Uterus (tissue), 3 donors: ENCODE measurements at regions not wholly inside any gene's neighbourhood (a gene's known extent, or its start where the extent isn't known, plus 50 kb on each side); places are given as distances from the start of the nearest gene placed in this dataset.
A peak's percentile ranks its signal among the peaks of the same experiment; 100 is the strongest.

Experiments
- DNase-seq, 2 donors: peaks; one replicate each; pipeline ENCODE4 v3.0.0-alpha.2; 2019 to 2020
- H3K27ac ChIP-seq, 2 donors: fragments of 200-600 bp; sonication (generic); 1 replicate in 1 of 2; 2 replicates in 1 of 2; pipeline ENCODE4 v1.5.1; 2016 to 2018
- H3K27me3 ChIP-seq, 2 donors: fragments of 200-600 bp; sonication (generic); one replicate each; pipeline ENCODE4 v1.5.1; 2018 to 2019; ENCODE audit warnings: control low read depth in 1 of 2
- H3K36me3 ChIP-seq, 2 donors: fragments of 200-600 bp; sonication (generic); one replicate each; pipeline ENCODE4 v1.5.1; 2019; ENCODE audit warnings: control low read depth in 1 of 2
- H3K4me1 ChIP-seq, 2 donors: fragments of 200-600 bp; sonication (generic); one replicate each; pipeline ENCODE4 v1.5.1; 2018 to 2019; ENCODE audit warnings: control low read depth in 1 of 2
- H3K4me3 ChIP-seq, 2 donors: fragments of 200-600 bp; sonication (generic); 1 replicate in 1 of 2; 2 replicates in 1 of 2; pipeline ENCODE4 v1.5.1; 2018 to 2019; ENCODE audit warnings: mild to moderate bottlenecking in 1 of 2
- H3K9me3 ChIP-seq, 2 donors: fragments of 200-600 bp; sonication (generic); one replicate each; pipeline ENCODE4 v1.5.1; 2019; ENCODE audit warnings: control low read depth in 1 of 2
- POLR2A ChIP-seq, 2 donors: fragments of 450-650 bp; IDR thresholded peaks; one replicate each; pipeline ENCODE4 v1.6.1; 2016; ENCODE audit warnings: antibody characterized with exemption in 2 of 2, mild to moderate bottlenecking in 1 of 2, moderate library complexity in 1 of 2
- intact Hi-C: fragments of 100-400 bp; cut with DNase I; formaldehyde crosslinking; loops from one replicate; pipeline ENCODE4 v1.15.1; 2023; ENCODE audit warnings: low total_unique reads
- TF ChIP-seq, protein P1 (sequence below), 4 experiments: fragments of 200-600 bp in 2 of 4; fragments of 450-650 bp in 2 of 4; sonication (generic) in 2 of 4; IDR thresholded peaks; one replicate each; pipeline ENCODE4 v1.5.1; 2016 to 2019; ENCODE audit warnings: antibody characterized with exemption in 4 of 4, mild to moderate bottlenecking in 2 of 4, moderate library complexity in 1 of 4
- donor health status: DM: yes; HTN: yes; CAD: no.

DNA sequence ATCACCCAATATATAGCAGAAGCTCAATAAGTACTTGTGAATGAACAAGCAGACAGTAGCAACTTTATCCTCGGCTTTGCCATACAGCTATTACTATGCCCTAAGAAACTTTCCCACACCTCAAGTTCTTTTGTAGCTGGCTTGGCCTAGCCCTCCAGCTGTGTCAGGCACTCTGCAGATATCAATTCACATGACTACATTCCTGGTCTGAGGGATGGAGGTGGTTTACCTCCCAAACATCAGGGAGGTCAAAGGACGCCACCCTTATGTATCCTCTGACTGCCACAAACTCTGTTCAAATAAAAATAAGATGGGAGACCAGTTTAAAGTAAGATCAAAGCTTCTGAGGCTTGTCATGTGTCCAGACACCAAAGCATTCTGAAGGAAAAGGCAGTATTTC lies 416.3 kb downstream of the PIK3R1 start:
- H3K4me3 ChIP-seq = no peak overlapping the region
- H3K9me3 ChIP-seq = no peaks in the 10 kb centered on the region
- no peaks in the 10 kb centered on the region for H3K36me3 ChIP-seq
- no peaks in the 10 kb centered on the region for H3K27me3 ChIP-seq
- H3K4me1 ChIP-seq = no peaks in the 10 kb centered on the region
- no peak overlapping the region for H3K27ac ChIP-seq
- no peak for TF ChIP-seq POLR2A (IDR thresholded peaks at IDR 0.05)
- no peak for DNase-seq
- intact Hi-C loops = no loop called here

DNA sequence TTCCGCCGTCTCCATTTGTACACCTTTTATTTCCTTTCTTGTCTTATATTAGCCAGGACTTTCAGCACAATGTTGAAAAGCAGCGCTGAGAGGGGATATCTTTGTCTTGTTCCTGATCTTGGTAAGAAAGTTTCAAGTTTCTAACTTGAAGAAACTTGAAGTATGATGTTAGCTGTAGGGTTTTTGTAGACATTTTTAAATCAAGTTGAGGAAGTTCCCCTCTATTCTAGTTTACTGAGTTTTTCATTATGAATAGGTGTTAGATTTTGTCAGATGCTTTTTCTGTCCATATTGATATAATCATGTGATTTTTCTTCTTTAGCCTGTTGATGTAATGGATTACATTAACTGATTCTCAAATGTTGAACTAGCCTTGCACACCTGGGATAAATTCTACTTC lies 425.7 kb downstream of the PIK3R1 start:
- DNase-seq = no peak
- Histone ChIP-seq H3K4me1 (peaks cover 0 to 3% of the 10 kb centered on the region in 2 donors), H3K9me3 (no peaks in the 10 kb centered on the region), H3K36me3 (no peaks in the 10 kb centered on the region), H3K4me3 (no peak overlapping the region), H3K27ac (no peak overlapping the region), H3K27me3 (no peaks in the 10 kb centered on the region)
- TF ChIP-seq, protein P1, sequence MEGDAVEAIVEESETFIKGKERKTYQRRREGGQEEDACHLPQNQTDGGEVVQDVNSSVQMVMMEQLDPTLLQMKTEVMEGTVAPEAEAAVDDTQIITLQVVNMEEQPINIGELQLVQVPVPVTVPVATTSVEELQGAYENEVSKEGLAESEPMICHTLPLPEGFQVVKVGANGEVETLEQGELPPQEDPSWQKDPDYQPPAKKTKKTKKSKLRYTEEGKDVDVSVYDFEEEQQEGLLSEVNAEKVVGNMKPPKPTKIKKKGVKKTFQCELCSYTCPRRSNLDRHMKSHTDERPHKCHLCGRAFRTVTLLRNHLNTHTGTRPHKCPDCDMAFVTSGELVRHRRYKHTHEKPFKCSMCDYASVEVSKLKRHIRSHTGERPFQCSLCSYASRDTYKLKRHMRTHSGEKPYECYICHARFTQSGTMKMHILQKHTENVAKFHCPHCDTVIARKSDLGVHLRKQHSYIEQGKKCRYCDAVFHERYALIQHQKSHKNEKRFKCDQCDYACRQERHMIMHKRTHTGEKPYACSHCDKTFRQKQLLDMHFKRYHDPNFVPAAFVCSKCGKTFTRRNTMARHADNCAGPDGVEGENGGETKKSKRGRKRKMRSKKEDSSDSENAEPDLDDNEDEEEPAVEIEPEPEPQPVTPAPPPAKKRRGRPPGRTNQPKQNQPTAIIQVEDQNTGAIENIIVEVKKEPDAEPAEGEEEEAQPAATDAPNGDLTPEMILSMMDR (IDR thresholded peaks at IDR 0.05) = no peak
- no peak for TF ChIP-seq POLR2A (IDR thresholded peaks at IDR 0.05)
- intact Hi-C loops = no loop called here

DNA sequence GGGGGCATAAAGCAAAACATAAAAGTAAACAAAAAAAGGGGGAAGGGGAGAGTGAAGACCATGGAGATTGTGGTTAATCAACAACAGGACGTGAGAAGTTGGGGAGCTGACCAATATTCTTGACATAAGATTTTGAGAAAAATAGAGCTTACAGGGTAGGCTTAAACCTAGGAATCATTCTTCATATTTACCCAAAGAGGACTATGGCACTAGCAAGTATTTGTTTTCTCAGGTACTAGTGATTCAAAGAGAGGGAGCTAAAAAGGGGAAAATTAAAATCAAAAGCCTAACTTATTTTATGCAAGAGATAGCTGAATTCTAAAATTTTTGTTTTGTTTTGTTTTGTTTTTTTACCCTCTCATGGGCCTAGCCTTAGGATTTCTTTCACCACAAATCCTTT lies 427.5 kb downstream of the PIK3R1 start:
- no peaks in the 10 kb centered on the region for H3K27me3 ChIP-seq
- H3K36me3 ChIP-seq = no peaks in the 10 kb centered on the region
- DNase-seq = no peak
- intact Hi-C loops = no loop called here
- no peaks in the 10 kb centered on the region for H3K9me3 ChIP-seq
- peak overlapping the region in 1 of 2 donors; percentile 87 for H3K27ac ChIP-seq
- H3K4me1 ChIP-seq = peaks cover 0 to 5% of the 10 kb centered on the region in 2 donors
- H3K4me3 ChIP-seq = no peak overlapping the region
- TF ChIP-seq POLR2A (IDR thresholded peaks at IDR 0.05) = no peak
- TF ChIP-seq, protein P1 (IDR thresholded peaks at IDR 0.05) = no peak

DNA sequence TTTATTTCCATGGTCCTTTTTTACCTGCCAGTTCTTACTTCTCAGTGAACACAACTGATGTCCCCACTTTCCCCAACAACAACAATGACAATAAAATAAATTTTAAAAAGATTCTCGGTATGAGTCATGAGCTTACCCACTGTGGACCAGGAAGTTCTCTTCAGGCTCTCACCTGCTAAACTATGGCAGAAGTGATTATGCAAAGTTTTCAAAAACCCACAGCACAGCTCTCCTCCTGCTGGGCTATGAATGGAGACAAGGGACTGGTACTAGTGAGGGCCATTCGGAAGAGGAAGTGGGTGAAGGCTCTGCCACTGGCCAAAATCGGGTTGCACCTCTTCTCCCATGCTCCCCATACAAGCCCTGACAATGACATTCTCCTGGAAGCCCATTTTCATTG lies 429.4 kb downstream of the PIK3R1 start:
- Histone ChIP-seq H3K27me3 (no peaks in the 10 kb centered on the region), H3K4me3 (no peak overlapping the region), H3K9me3 (no peaks in the 10 kb centered on the region), H3K4me1 (peaks cover 0 to 5% of the 10 kb centered on the region in 2 donors), H3K36me3 (no peaks in the 10 kb centered on the region), H3K27ac (peak overlapping the region in 1 of 2 donors; percentile 87)
- DNase-seq = no peak
- intact Hi-C loops = no loop called here
- TF ChIP-seq, protein P1 (IDR thresholded peaks at IDR 0.05) = no peak
- TF ChIP-seq POLR2A (IDR thresholded peaks at IDR 0.05) = no peak

DNA sequence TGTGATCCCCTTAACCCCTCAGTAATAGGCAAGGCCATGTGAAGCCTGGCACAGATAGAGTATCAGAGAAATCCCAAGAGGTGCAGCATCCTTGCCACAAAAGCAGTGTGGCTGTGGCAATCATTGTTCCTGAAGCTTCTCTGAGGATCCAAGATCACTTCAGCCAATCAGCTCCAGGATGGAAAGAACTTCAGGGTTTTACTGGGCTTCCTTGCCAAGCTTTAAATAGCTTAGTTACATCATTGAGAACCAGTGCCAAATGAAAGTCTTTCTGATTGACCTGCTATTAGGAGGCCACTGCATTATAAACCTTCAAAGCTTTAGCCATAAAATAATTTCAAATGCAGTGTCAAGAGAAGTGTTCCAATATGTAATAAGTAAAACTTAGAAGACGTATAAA lies 430.6 kb downstream of the PIK3R1 start:
- Histone ChIP-seq H3K9me3 (no peaks in the 10 kb centered on the region), H3K27ac (peak overlapping the region; percentile 87), H3K36me3 (no peaks in the 10 kb centered on the region), H3K27me3 (no peaks in the 10 kb centered on the region), H3K4me3 (no peak overlapping the region), H3K4me1 (peaks cover 0 to 5% of the 10 kb centered on the region in 2 donors)
- DNase-seq = no peak
- no peak for TF ChIP-seq POLR2A (IDR thresholded peaks at IDR 0.05)
- TF ChIP-seq, protein P1 (IDR thresholded peaks at IDR 0.05) = no peak
- intact Hi-C loops = no loop called here

DNA sequence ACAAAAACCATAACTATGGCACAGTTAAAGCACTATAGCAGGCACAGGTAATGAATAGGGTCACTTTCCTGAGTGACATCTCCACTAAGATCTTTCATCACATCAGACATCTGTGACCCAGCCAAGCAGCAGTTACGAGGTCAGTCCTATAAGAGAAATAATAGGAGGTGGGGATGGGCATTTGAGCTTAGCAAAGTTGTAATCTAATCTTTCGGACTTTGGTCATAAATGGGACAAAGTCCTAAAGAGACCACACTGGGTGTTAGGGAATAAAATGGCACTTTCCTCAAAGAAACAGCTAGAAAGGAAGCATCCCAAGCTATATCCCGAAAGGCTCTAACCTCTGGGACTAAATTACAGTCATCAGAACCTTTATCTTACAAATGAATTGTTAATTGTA lies 432.2 kb downstream of the PIK3R1 start:
- Histone ChIP-seq H3K4me3 (no peak overlapping the region), H3K27ac (peak overlapping the region; percentile 87), H3K9me3 (no peaks in the 10 kb centered on the region), H3K4me1 (peaks cover 0 to 5% of the 10 kb centered on the region in 2 donors), H3K27me3 (no peaks in the 10 kb centered on the region), H3K36me3 (no peaks in the 10 kb centered on the region)
- intact Hi-C loops = no loop called here
- no peak for DNase-seq
- no peak for TF ChIP-seq POLR2A (IDR thresholded peaks at IDR 0.05)
- TF ChIP-seq, protein P1 (IDR thresholded peaks at IDR 0.05) = no peak
